Iris pigment epithelial cell (primary cell): ENCODE measurements at regions not wholly inside any gene's neighbourhood (a gene's known extent, or its start where the extent isn't known, plus 50 kb on each side); places are given as distances from the start of the nearest gene placed in this dataset.

Experiments
- DNase-seq: peaks from one replicate; pipeline ENCODE4 v3.0.0-alpha.2; 2011; ENCODE audit warnings: low read depth

GRCh38 chr6:93083337-93084230 lies 335.8 kb downstream of the EPHA7 start:
- no peak for DNase-seq

- DNase-seq, result no peak
Observed at GRCh38 chr6:93081901-93082300, 337.5 kb downstream of the EPHA7 start.

- no peak for DNase-seq
Observed at GRCh38 chr6:93079061-93079460, 340.3 kb downstream of the EPHA7 start.

- no peak for DNase-seq
Observed at GRCh38 chr6:93073811-93074210, 345.5 kb downstream of the EPHA7 start.

GRCh38 chr6:93069856-93070255 lies 349.5 kb downstream of the EPHA7 start:
- no peak for DNase-seq

- DNase-seq, result no peak
Observed at GRCh38 chr6:93059911-93060310, 359.4 kb downstream of the EPHA7 start.

GRCh38 chr6:93057584-93057983 lies 361.8 kb downstream of the EPHA7 start:
- no peak for DNase-seq

- DNase-seq, result no peak
Observed at GRCh38 chr6:93048381-93048780, 371.0 kb downstream of the EPHA7 start.

GRCh38 chr6:93047033-93047432 lies 372.3 kb downstream of the EPHA7 start:
- DNase-seq, result no peak

- DNase-seq, result no peak
Observed at GRCh38 chr6:93045156-93045555, 374.2 kb downstream of the EPHA7 start.

- peak; percentile 29 for DNase-seq
Observed at GRCh38 chr6:93040375-93040774, 379.0 kb downstream of the EPHA7 start.

GRCh38 chr6:93036835-93037234 lies 382.5 kb downstream of the EPHA7 start:
- DNase-seq, result peak; percentile 34

GRCh38 chr6:93035756-93036155 lies 383.6 kb downstream of the EPHA7 start:
- no peak for DNase-seq

- DNase-seq, result no peak
Observed at GRCh38 chr6:93021235-93021915, 398.0 kb downstream of the EPHA7 start.

- no peak for DNase-seq
Observed at GRCh38 chr6:93017626-93018025, 401.7 kb downstream of the EPHA7 start.

GRCh38 chr6:93017213-93017612 lies 402.1 kb downstream of the EPHA7 start:
- DNase-seq, result peak; percentile 1

- no peak for DNase-seq
Observed at GRCh38 chr6:93013054-93013453, 406.3 kb downstream of the EPHA7 start.

- no peak for DNase-seq
Observed at GRCh38 chr6:93008375-93008774, 411.0 kb downstream of the EPHA7 start.

GRCh38 chr6:92989656-92990055 lies 429.7 kb downstream of the EPHA7 start:
- peak; percentile 3 for DNase-seq

GRCh38 chr6:92979281-92979680 lies 440.1 kb downstream of the EPHA7 start:
- peak; percentile 1 for DNase-seq

- DNase-seq, result no peak
Observed at GRCh38 chr6:92977018-92977417, 442.3 kb downstream of the EPHA7 start.

GRCh38 chr6:92967362-92967761 lies 452.0 kb downstream of the EPHA7 start:
- no peak for DNase-seq

- DNase-seq, result no peak
Observed at GRCh38 chr6:92962846-92963245, 456.5 kb downstream of the EPHA7 start.
